ENCODE measurements at regions not wholly inside any gene's neighbourhood (a gene's known extent, or its start where the extent isn't known, plus 50 kb on each side); places are given as distances from the start of the nearest gene placed in this dataset.
"Not testable (repeated sequence)": the region's sequence is repeated elsewhere in the genome, so short reads cannot be mapped to it uniquely, and the experiment has no call there.

DNA sequence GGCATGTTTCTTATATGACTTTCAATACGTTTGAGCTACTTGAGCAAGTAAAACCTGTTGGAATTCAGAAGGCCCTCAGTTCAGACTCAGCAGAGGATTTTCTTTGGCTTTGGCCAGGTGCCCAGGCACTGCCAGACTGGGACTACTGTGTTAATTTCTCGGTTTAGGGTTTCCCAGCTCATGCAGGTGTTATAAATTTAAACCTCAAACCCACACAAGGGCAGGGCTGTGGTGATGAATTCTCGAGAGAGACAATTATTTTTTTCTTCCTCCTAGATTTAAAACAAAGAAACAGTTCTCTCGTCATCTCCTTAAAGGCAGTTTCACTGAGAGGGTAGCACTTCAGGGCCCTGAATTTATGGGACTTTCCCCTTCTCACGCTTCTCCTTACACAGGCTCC, 406.0 kb upstream of the PIK3R1 start:
- DNase-seq (ENCODE audit: low read depth) = no peak

GRCh38 chr5:67808340-67808739, 407.2 kb upstream of the PIK3R1 start:
- DNase-seq (ENCODE audit: low read depth) = no peak

GRCh38 chr5:67807439-67807888, 408.1 kb upstream of the PIK3R1 start:
- DNase-seq (ENCODE audit: low read depth) = no peak

DNA sequence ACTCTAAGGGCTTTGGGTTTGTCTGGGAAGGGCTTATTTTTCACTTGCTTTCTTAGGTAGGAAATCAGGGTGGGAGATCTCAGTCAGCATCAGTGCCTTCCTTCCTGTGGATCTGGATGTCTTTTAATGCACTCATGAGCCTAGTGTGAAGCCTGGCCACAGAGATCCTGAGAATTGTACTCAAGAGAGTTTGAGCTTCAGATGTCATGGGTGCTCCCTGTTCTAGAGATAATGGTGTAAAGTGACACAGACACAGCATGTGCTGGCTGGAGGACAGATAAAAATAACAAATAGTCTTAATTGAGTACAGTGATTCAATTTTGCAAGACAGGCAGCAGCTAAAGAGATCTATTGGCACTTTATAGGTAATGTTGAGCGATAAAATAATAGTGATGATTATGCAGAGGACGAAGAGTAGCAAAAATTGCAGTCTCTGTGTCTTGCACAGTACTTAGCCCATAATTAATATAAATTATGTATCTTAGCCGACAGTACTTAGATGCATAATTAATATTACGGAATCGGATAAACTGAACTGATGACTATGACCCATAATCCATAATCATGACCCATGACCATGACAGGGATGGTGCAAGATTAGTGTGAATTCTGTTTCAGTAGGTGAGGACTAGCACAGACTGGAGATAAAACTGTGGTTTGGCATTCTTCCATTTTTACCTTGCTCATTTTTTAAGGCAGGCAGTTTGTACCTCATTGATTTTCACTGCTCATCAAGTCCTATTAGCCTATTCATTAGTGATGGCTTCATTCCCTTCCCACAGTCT, 408.7 kb upstream of the PIK3R1 start:
- no peak for DNase-seq (ENCODE audit: low read depth)

DNA sequence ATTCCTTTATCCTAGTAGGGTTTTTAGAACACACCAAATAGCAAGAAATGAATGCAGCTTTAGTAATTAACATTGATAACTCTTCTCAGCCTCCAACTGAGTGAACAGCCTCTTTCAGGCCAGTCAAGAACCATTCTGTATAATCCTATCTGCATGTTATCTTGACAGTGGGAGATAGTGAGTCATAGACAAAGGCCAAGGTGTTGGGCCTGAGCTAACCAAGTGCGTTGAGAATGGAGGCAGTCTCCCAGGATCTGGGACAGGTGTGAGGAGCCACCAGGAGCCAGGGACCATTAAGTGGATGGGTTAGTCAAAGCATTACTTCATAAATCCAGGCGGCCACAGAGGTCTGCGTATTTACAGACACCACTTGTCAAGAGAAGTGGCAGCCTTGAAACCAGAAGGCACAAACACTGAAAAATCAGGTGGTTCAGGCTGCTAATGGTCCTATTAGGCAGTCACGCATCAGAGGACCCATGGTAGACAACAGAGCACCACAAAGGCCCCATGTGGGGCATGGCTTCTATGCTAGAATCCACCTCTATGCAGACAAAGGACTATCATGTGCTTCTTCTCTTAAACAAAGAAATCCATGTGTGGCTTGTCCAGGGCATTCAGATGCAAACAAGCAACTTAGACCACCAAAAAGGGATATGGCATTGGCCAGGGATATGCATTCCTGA, 409.7 kb upstream of the PIK3R1 start:
- no peak for DNase-seq (ENCODE audit: low read depth)

- no peak for DNase-seq (ENCODE audit: low read depth)
Measured at GRCh38 chr5:67802766-67803165, 412.8 kb upstream of the PIK3R1 start.

DNA sequence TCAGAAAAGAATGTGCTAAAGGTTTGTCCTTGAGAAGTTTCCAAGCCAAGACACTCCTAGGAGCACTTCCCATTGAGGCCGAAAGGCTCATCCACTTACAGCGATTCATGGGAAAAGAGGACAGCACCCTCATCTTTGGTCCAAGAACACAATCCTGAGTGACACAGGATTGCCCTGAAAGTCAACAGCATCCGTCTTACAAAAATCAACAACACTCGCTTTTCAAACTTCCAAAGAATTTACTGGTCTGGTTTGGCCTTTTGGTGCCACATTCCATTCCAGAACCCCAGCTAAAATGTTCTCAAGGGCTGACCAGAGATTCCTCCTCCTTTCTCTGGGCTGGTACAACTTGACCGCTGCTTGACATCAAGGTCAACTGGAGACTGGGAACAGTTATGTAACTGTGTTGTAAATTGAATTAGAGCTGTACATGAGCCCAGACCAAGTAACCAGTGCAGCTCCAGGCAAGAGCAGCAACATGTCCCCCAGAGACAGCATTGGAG, 415.8 kb upstream of the PIK3R1 start:
- DNase-seq (ENCODE audit: low read depth) = no peak

GRCh38 chr5:67798470-67798869, 417.1 kb upstream of the PIK3R1 start:
- DNase-seq (ENCODE audit: low read depth) = not testable (repeated sequence)

GRCh38 chr5:67795781-67796477, 419.6 kb upstream of the PIK3R1 start:
- DNase-seq (ENCODE audit: low read depth) = no peak

GRCh38 chr5:67793966-67794365, 421.6 kb upstream of the PIK3R1 start:
- DNase-seq (ENCODE audit: low read depth) = no peak

DNA sequence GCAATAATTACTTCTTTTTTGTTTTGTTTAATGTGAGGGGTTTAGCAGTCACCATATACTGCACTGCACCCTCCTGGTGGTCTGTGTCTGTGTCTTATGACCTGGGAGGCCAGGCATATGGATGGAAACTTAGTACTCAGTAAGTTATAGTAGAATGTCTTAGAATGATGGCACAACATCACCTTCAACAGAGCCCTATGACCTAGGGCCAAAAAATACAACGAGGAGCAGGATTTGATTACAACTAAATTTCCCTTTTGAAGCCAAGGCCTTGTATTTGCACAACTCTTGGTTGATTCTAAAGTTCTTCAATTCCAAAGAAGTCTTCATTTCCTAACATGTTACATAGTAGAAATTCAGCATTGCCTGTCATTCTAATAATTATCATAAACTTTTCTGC, 422.1 kb upstream of the PIK3R1 start:
- no peak for DNase-seq (ENCODE audit: low read depth)

DNA sequence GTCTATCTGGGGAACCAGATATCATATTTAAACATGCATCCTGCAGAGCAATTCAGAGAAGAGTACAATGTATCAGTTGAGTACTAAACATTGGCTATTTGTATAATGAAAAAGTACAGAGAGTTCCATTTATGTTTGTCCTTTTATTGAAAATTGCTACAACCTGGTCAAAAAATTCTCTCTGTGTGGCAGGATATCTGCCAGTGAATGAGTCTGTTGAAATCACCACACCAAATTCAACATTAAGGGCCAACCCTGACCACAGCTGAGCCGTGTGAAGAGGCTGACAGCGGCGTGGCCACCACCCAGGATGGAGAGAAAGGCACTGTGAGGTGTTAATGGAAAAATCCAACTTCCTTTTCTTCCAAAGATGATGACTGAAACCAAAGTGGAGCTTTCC, 422.7 kb upstream of the PIK3R1 start:
- DNase-seq (ENCODE audit: low read depth) = no peak

- DNase-seq (ENCODE audit: low read depth) = no peak
Measured at GRCh38 chr5:67790390-67790789, 425.2 kb upstream of the PIK3R1 start.

GRCh38 chr5:67779893-67780623, 435.5 kb upstream of the PIK3R1 start:
- not testable (repeated sequence) for DNase-seq (ENCODE audit: low read depth)

DNA sequence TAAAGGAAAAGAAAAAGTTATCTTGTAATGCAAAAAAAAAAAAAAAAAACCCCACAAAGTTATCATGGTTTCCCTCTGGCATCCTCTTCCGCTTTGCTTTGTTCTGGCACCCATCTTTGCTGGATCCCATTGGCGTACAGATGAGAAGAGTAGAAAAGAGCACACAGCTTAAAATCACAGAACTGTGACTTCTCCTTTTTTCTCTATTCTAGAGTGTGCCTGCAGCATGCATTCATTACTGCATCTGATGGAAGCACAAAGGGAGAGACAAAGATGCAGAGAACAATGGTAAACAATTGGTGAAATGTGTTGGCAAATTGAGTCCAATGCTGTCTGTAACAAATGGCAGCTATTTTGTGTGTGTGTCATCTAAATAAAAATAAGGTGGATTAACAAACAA, 440.8 kb upstream of the PIK3R1 start:
- DNase-seq (ENCODE audit: low read depth) = no peak

DNA sequence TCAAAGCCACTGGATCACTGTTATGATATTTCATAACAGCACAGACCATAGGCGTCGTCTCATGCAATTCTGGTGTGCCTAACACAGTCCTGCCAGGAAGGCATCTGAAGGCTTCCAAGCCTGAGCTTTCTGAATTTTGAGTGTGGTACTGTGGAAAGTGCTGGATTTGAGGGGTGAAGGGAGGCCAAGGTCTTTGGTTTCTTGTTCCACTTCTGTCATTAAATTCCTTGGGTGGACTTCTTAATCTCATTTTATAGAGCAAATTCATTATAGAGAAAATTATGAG, 441.3 kb upstream of the PIK3R1 start:
- DNase-seq (ENCODE audit: low read depth) = no peak

GRCh38 chr5:67773411-67774266, 441.9 kb upstream of the PIK3R1 start:
- DNase-seq (ENCODE audit: low read depth) = no peak

- DNase-seq (ENCODE audit: low read depth) = no peak
Measured at GRCh38 chr5:67771791-67772190, 443.8 kb upstream of the PIK3R1 start.

GRCh38 chr5:67771221-67771620, 444.3 kb upstream of the PIK3R1 start:
- DNase-seq (ENCODE audit: low read depth) = no peak

DNA sequence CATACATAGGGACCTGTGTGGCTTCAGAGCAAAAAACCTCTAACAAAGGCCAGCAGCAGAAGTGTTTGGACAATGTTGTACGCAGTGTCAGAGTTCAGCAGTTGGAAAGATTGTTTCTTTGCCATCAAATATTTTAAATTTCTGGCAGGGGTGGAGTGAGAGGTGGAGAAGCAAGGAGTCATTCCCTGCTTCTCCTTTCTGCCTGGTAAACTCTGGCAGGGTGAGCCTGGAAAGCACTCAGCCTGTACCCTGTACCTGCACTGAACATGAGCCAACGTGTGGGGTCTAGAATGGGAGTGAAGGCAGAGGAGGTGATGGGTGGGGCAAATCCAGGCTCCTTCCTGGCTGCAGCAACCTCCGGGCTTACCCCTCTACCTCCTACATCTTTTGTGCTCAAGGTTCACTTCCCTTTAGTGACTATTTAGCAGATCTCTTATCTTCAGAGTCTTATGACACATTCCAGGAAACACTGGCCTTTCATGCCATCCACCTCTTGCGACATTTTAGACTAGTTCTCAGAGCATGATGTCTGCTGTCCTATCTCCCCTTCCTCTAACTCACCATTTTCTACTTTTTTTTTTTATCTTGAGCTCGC, 445.0 kb upstream of the PIK3R1 start:
- no peak for DNase-seq (ENCODE audit: low read depth)

DNA sequence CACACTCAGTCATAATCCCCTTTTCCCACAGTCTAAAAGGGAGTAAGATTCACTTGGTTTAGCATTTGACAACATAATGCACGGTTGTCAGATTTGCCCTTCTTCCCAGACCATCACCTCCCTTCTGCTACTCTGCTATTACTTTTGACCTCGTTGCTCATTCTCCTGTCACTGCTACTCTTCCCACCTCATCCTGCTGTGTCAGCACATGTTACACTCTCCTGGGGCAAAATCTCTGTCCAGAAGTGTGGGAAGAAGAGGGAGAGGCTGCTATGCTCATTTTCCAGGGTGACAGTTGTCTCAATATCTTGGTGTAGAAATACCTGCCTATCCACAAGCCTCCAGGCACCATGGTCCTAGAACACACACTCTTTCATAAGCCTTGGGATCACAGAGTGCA, 449.9 kb upstream of the PIK3R1 start:
- no peak for DNase-seq (ENCODE audit: low read depth)
